ENCODE measurements at regions not wholly inside any gene's neighbourhood (a gene's known extent, or its start where the extent isn't known, plus 50 kb on each side); places are given as distances from the start of the nearest gene placed in this dataset.

- no peak for DNase-seq
- Histone ChIP-seq H3K9me3 (no peaks in the 10 kb centered on the region), H3K4me1 (no peaks in the 10 kb centered on the region), H3K4me3 (no peak overlapping the region), H3K27ac (no peak overlapping the region), H3K27me3 (ENCODE audit: low read depth) (no peaks in the 10 kb centered on the region), H3K36me3 (no peaks in the 10 kb centered on the region)
- ATAC-seq: no peak
- intact Hi-C loops (cut with DNase I): no loop called here
- no peak for TF ChIP-seq CTCF (IDR thresholded peaks at IDR 0.05)
These were observed 266.5 kb upstream of the BOD1L1 start for GRCh38 chr4:13893987-13894386.

GRCh38 chr4:13900780-13901179 is 273.3 kb upstream of the BOD1L1 start:
- intact Hi-C loops (cut with DNase I): no loop called here
- TF ChIP-seq CTCF (IDR thresholded peaks at IDR 0.05): no peak

GRCh38 chr4:13902146-13902545 is 274.6 kb upstream of the BOD1L1 start:
- no peaks in the 10 kb centered on the region for H3K27me3 ChIP-seq (ENCODE audit: low read depth)

More at GRCh38 chr4:13900780-13901179, 273.3 kb upstream of the BOD1L1 start:
- Histone ChIP-seq H3K27me3 (ENCODE audit: low read depth) (no peaks in the 10 kb centered on the region), H3K36me3 (no peaks in the 10 kb centered on the region), H3K4me3 (no peak overlapping the region), H3K9me3 (no peaks in the 10 kb centered on the region), H3K4me1 (no peaks in the 10 kb centered on the region), H3K27ac (no peak overlapping the region)
- no peak for ATAC-seq
- DNase-seq: no peak

GRCh38 chr4:13903061-13903460 is 275.5 kb upstream of the BOD1L1 start:
- H3K27me3 ChIP-seq (ENCODE audit: low read depth): no peaks in the 10 kb centered on the region
- no peaks in the 10 kb centered on the region for H3K4me1 ChIP-seq
- ATAC-seq (no peak), DNase-seq (no peak)
- no peak overlapping the region for H3K27ac ChIP-seq
- intact Hi-C loops (cut with DNase I): no loop called here
- no peak overlapping the region for H3K4me3 ChIP-seq
- H3K36me3 ChIP-seq: no peaks in the 10 kb centered on the region
- no peak for TF ChIP-seq CTCF (IDR thresholded peaks at IDR 0.05)
- no peaks in the 10 kb centered on the region for H3K9me3 ChIP-seq

More at GRCh38 chr4:13902146-13902545, 274.6 kb upstream of the BOD1L1 start:
- DNase-seq: no peak
- no peaks in the 10 kb centered on the region for H3K9me3 ChIP-seq
- intact Hi-C loops (cut with DNase I): no loop called here
- TF ChIP-seq CTCF (IDR thresholded peaks at IDR 0.05): no peak
- H3K4me1 ChIP-seq: no peaks in the 10 kb centered on the region
- ATAC-seq: no peak
- H3K36me3 ChIP-seq: no peaks in the 10 kb centered on the region
- no peak overlapping the region for H3K4me3 ChIP-seq
- no peak overlapping the region for H3K27ac ChIP-seq

GRCh38 chr4:13903901-13904300 is 276.4 kb upstream of the BOD1L1 start:
- no peak for TF ChIP-seq CTCF (IDR thresholded peaks at IDR 0.05)
- intact Hi-C loops (cut with DNase I): no loop called here
- Histone ChIP-seq H3K4me1 (no peaks in the 10 kb centered on the region), H3K4me3 (no peak overlapping the region), H3K36me3 (no peaks in the 10 kb centered on the region), H3K27ac (no peak overlapping the region), H3K9me3 (no peaks in the 10 kb centered on the region), H3K27me3 (ENCODE audit: low read depth) (no peaks in the 10 kb centered on the region)
- no peak for ATAC-seq
- DNase-seq: no peak

GRCh38 chr4:13905543-13905942 is 278.0 kb upstream of the BOD1L1 start:
- H3K4me3 ChIP-seq: no peak overlapping the region
- ATAC-seq (no peak), DNase-seq (no peak)
- no peaks in the 10 kb centered on the region for H3K9me3 ChIP-seq
- TF ChIP-seq CTCF (IDR thresholded peaks at IDR 0.05): no peak
- H3K27ac ChIP-seq: no peak overlapping the region
- no peaks in the 10 kb centered on the region for H3K36me3 ChIP-seq
- no peaks in the 10 kb centered on the region for H3K27me3 ChIP-seq (ENCODE audit: low read depth)
- H3K4me1 ChIP-seq: no peaks in the 10 kb centered on the region
- intact Hi-C loops (cut with DNase I): no loop called here

Measured in lower lobe of right lung (tissue), 2 donors.